ENCODE measurements at regions not wholly inside any gene's neighbourhood (a gene's known extent, or its start where the extent isn't known, plus 50 kb on each side); places are given as distances from the start of the nearest gene placed in this dataset.

DNA sequence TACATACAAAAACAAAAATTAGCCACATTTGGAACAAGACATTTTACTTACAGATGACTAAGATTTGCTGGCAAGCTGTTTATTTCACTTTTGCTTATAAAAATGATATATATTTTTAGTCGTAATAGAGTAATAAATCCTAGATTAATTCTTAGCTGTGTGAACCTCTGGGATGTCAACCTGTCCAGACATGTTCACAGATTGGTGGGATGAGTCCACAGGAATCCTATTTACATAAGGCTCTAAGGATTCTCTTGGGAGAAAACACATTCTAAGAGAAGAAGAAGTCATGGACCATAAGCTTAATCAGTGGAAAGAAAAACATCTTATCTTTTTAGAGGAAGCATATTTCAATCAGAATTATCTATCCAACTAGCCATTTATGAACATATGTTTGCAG is 797.4 kb downstream of the C12orf50 start:
- no peak overlapping the region for H3K27ac ChIP-seq
- in situ Hi-C loops (cut with MboI; ENCODE audit: low pct_ligation_motif_present in 1 of 4, low pct_unique_long_range_greater_than_20kb in 1 of 4, low sequenced_read_pairs in 3 of 4) = no loop called here
- H3K4me3 ChIP-seq = no peak overlapping the region
- TF ChIP-seq POLR2AphosphoS5 (IDR thresholded peaks at IDR 0.05) (no peak), POLR2A (IDR thresholded peaks at IDR 0.05) (no peak), EP300 (IDR thresholded peaks at IDR 0.05; ENCODE audit: low read depth) (no peak)
- TF ChIP-seq, protein P1, sequence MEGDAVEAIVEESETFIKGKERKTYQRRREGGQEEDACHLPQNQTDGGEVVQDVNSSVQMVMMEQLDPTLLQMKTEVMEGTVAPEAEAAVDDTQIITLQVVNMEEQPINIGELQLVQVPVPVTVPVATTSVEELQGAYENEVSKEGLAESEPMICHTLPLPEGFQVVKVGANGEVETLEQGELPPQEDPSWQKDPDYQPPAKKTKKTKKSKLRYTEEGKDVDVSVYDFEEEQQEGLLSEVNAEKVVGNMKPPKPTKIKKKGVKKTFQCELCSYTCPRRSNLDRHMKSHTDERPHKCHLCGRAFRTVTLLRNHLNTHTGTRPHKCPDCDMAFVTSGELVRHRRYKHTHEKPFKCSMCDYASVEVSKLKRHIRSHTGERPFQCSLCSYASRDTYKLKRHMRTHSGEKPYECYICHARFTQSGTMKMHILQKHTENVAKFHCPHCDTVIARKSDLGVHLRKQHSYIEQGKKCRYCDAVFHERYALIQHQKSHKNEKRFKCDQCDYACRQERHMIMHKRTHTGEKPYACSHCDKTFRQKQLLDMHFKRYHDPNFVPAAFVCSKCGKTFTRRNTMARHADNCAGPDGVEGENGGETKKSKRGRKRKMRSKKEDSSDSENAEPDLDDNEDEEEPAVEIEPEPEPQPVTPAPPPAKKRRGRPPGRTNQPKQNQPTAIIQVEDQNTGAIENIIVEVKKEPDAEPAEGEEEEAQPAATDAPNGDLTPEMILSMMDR (IDR thresholded peaks at IDR 0.05) = no peak
- no peaks in the 10 kb centered on the region for H3K4me1 ChIP-seq
- 53 to 60% methylated on average over 1 of the region's 1 CpG for WGBS, 2 donors (ENCODE audit: low coverage in 1 of 2)
- no peaks in the 10 kb centered on the region for H3K9me3 ChIP-seq
- DNase-seq = no peak
- H3K36me3 ChIP-seq = no peaks in the 10 kb centered on the region
- H3K27me3 ChIP-seq = no peaks in the 10 kb centered on the region
- intact Hi-C loops (cut with DNase I; ENCODE audit: low total_unique reads) = no loop called here

DNA sequence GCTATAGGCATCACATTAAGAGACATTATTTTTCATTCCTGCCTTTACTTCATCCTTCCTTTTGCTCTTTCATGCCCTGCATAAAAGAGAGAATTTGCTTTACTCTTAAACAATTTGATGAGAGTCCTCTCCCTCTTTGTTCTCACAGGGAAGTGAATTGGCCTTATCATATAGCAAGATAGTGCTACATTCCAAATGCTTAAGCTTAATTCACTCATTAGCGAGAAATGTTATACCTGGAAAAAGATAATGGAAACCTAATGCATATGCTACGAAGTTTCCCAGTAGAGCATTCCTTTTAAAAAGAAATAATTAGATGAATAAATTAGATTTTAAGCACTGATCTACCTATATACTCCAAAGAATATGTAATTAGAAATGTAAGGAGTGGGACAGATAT is 798.8 kb downstream of the C12orf50 start:
- H3K27me3 ChIP-seq = no peaks in the 10 kb centered on the region
- H3K4me3 ChIP-seq = no peak overlapping the region
- no peaks in the 10 kb centered on the region for H3K36me3 ChIP-seq
- intact Hi-C loops (cut with DNase I; ENCODE audit: low total_unique reads) = no loop called here
- 54 to 62% methylated on average over 2 of the region's 2 CpGs for whole genome bisulfite sequencing, 2 donors (ENCODE audit: low coverage in 1 of 2)
- TF ChIP-seq POLR2A (IDR thresholded peaks at IDR 0.05) (no peak), EP300 (IDR thresholded peaks at IDR 0.05; ENCODE audit: low read depth) (no peak), POLR2AphosphoS5 (IDR thresholded peaks at IDR 0.05) (no peak)
- TF ChIP-seq, protein P1 (IDR thresholded peaks at IDR 0.05) = no peak
- no peak for DNase-seq
- H3K4me1 ChIP-seq = no peaks in the 10 kb centered on the region
- in situ Hi-C loops (cut with MboI; ENCODE audit: low pct_ligation_motif_present in 1 of 4, low pct_unique_long_range_greater_than_20kb in 1 of 4, low sequenced_read_pairs in 3 of 4) = no loop called here
- no peak overlapping the region for H3K27ac ChIP-seq
- no peaks in the 10 kb centered on the region for H3K9me3 ChIP-seq

DNA sequence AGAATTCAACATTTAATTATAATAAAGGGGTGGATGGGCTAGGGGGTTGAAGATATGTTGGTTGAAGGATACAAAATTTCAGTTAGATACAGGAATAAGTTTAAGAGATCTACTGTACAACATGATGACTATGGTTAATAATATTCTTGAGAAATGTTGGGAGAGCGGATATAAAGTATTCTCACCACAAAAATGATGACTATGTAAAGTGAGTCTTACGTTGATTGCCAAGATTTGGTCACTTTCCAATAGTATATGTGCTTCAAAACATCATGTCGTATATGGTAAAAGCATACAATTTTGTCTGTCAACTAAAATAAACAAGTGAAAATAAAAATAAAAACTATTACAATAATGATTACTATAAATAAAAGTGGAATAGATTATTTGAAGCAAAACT is 802.0 kb downstream of the C12orf50 start:
- no peaks in the 10 kb centered on the region for H3K4me1 ChIP-seq
- no peak for DNase-seq
- intact Hi-C loops (cut with DNase I; ENCODE audit: low total_unique reads) = no loop called here
- no peak overlapping the region for H3K4me3 ChIP-seq
- in situ Hi-C loops (cut with MboI; ENCODE audit: low pct_ligation_motif_present in 1 of 4, low pct_unique_long_range_greater_than_20kb in 1 of 4, low sequenced_read_pairs in 3 of 4) = no loop called here
- no peak overlapping the region for H3K27ac ChIP-seq
- H3K36me3 ChIP-seq = no peaks in the 10 kb centered on the region
- no peaks in the 10 kb centered on the region for H3K9me3 ChIP-seq
- 68 to 71% methylated on average over 3 of the region's 3 CpGs for WGBS, 2 donors (ENCODE audit: low coverage in 1 of 2)
- TF ChIP-seq, protein P1 (IDR thresholded peaks at IDR 0.05) = no peak
- no peak for TF ChIP-seq EP300 (IDR thresholded peaks at IDR 0.05; ENCODE audit: low read depth)
- no peaks in the 10 kb centered on the region for H3K27me3 ChIP-seq

DNA sequence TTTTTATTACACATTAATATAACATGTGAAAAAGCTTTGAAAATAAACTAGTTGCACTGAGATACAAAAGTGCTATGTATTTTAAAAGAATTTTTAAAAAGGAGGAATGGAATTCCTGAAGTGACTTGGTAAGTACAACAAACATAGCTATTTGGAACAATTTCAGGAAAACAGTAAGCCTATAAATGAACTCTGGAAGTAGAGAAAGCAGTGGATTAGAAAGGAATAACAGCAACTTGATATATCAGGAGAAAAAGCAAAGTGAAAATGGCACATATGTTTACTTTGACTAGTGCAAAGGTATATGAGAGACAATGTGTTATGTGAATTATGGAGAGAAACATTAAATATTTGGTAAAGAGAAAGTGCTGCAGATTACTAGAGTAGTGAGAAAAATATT is 811.7 kb downstream of the C12orf50 start:
- intact Hi-C loops (cut with DNase I; ENCODE audit: low total_unique reads) (no loop called here), in situ Hi-C loops (cut with MboI; ENCODE audit: low pct_ligation_motif_present in 1 of 4, low pct_unique_long_range_greater_than_20kb in 1 of 4, low sequenced_read_pairs in 3 of 4) (no loop called here)
- no peak for DNase-seq
- no peaks in the 10 kb centered on the region for H3K9me3 ChIP-seq
- H3K4me3 ChIP-seq = no peak overlapping the region
- no peaks in the 10 kb centered on the region for H3K27me3 ChIP-seq
- no peak overlapping the region for H3K27ac ChIP-seq
- TF ChIP-seq EP300 (IDR thresholded peaks at IDR 0.05; ENCODE audit: low read depth) (no peak), POLR2AphosphoS5 (IDR thresholded peaks at IDR 0.05) (no peak), POLR2A (IDR thresholded peaks at IDR 0.05) (no peak)
- TF ChIP-seq, protein P1 (IDR thresholded peaks at IDR 0.05) = no peak
- H3K36me3 ChIP-seq = no peaks in the 10 kb centered on the region
- H3K4me1 ChIP-seq = no peaks in the 10 kb centered on the region

Data from transverse colon (tissue), 4 donors.